ENCODE measurements at regions not wholly inside any gene's neighbourhood (a gene's known extent, or its start where the extent isn't known, plus 50 kb on each side); places are given as distances from the start of the nearest gene placed in this dataset.

GRCh38 chr15:85318048-85318731 lies 62.2 kb upstream of the AKAP13 start:
- Histone ChIP-seq H3K4me1 (ENCODE audit: control insufficient read depth in 1 of 2, low read depth in 2 of 2) (no peaks in the 10 kb centered on the region), H3K27ac (no peak overlapping the region), H3K36me3 (no peaks in the 10 kb centered on the region), H3K4me3 (no peak overlapping the region), H3K9me3 (no peaks in the 10 kb centered on the region), H3K27me3 (replicated peaks; ENCODE audit: insufficient read depth) (no peaks in the 10 kb centered on the region)
- ATAC-seq (ENCODE audit: insufficient number of reproducible peaks, low FRiP score, low read depth) (no peak), DNase-seq (ENCODE audit: low spot score) (no peak)
- TF ChIP-seq CTCF (IDR thresholded peaks at IDR 0.05): no peak

- Histone ChIP-seq H3K27me3 (replicated peaks; ENCODE audit: insufficient read depth) (no peaks in the 10 kb centered on the region), H3K27ac (no peak overlapping the region), H3K4me1 (ENCODE audit: control insufficient read depth in 1 of 2, low read depth in 2 of 2) (no peaks in the 10 kb centered on the region), H3K9me3 (no peaks in the 10 kb centered on the region), H3K36me3 (no peaks in the 10 kb centered on the region), H3K4me3 (no peak overlapping the region)
- no peak for ATAC-seq (ENCODE audit: insufficient number of reproducible peaks, low FRiP score, low read depth)
- no peak for DNase-seq (ENCODE audit: low spot score)
- TF ChIP-seq CTCF (IDR thresholded peaks at IDR 0.05): no peak
Measured at GRCh38 chr15:85318732-85319076, 61.7 kb upstream of the AKAP13 start.

- TF ChIP-seq CTCF (IDR thresholded peaks at IDR 0.05): no peak
- Histone ChIP-seq H3K9me3 (no peaks in the 10 kb centered on the region), H3K4me3 (no peak overlapping the region), H3K27ac (no peak overlapping the region), H3K27me3 (replicated peaks; ENCODE audit: insufficient read depth) (no peaks in the 10 kb centered on the region), H3K4me1 (ENCODE audit: control insufficient read depth in 1 of 2, low read depth in 2 of 2) (no peaks in the 10 kb centered on the region), H3K36me3 (no peaks in the 10 kb centered on the region)
- ATAC-seq (ENCODE audit: insufficient number of reproducible peaks, low FRiP score, low read depth) (no peak), DNase-seq (ENCODE audit: low spot score) (no peak)
Measured at GRCh38 chr15:85324202-85324601, 56.2 kb upstream of the AKAP13 start.

GRCh38 chr15:85325834-85326233 lies 54.6 kb upstream of the AKAP13 start:
- H3K27ac ChIP-seq: no peak overlapping the region
- DNase-seq (ENCODE audit: low spot score) (no peak), ATAC-seq (ENCODE audit: insufficient number of reproducible peaks, low FRiP score, low read depth) (no peak)
- no peak for TF ChIP-seq CTCF (IDR thresholded peaks at IDR 0.05)
- H3K9me3 ChIP-seq: no peaks in the 10 kb centered on the region
- no peak overlapping the region for H3K4me3 ChIP-seq
- peaks cover 6 to 8% of the 10 kb centered on the region in 2 donors for H3K4me1 ChIP-seq (ENCODE audit: control insufficient read depth in 1 of 2, low read depth in 2 of 2)
- no peaks in the 10 kb centered on the region for H3K36me3 ChIP-seq
- H3K27me3 ChIP-seq (replicated peaks; ENCODE audit: insufficient read depth): no peaks in the 10 kb centered on the region

- Histone ChIP-seq H3K36me3 (no peaks in the 10 kb centered on the region), H3K27me3 (replicated peaks; ENCODE audit: insufficient read depth) (no peaks in the 10 kb centered on the region), H3K9me3 (no peaks in the 10 kb centered on the region), H3K4me1 (ENCODE audit: control insufficient read depth in 1 of 2, low read depth in 2 of 2) (peaks cover 11 to 13% of the 10 kb centered on the region in 2 donors), H3K4me3 (no peak overlapping the region), H3K27ac (no peak overlapping the region)
- DNase-seq (ENCODE audit: low spot score): no peak
- TF ChIP-seq CTCF (IDR thresholded peaks at IDR 0.05): no peak
- no peak for ATAC-seq (ENCODE audit: insufficient number of reproducible peaks, low FRiP score, low read depth)
Measured at GRCh38 chr15:85326291-85326690, 54.1 kb upstream of the AKAP13 start.

Measured in thoracic aorta (tissue), 2 donors.